ENCODE measurements at regions not wholly inside any gene's neighbourhood (a gene's known extent, or its start where the extent isn't known, plus 50 kb on each side); places are given as distances from the start of the nearest gene placed in this dataset.

GRCh38 chr2:175737722-175738361 is 264.2 kb downstream of the LNPK start:
- no peak overlapping the region for H3K27ac ChIP-seq (ENCODE audit: insufficient read depth, low read depth, low read length)
- intact Hi-C loops (cut with micrococcal nuclease) (no loop called here), dilution Hi-C loops (cut with MboI; ENCODE audit: extremely low pct_ligation_motif_present, low sequenced_read_pairs) (no loop called here)
- no peaks in the 10 kb centered on the region for H3K27me3 ChIP-seq (ENCODE audit: control insufficient read depth in 2 of 2, insufficient read depth in 2 of 2, low read length in 2 of 2)
- no peak overlapping the region for H2AFZ ChIP-seq (ENCODE audit: low read depth, low read length)
- ChIA-PET POLR2A (no interaction called here), CTCF (no interaction called here)
- H3K4me1 ChIP-seq (ENCODE audit: control insufficient read depth, extremely low read depth, insufficient read depth, low read length): no peaks in the 10 kb centered on the region
- H3K9ac ChIP-seq (replicated peaks; ENCODE audit: extremely low read depth, insufficient read depth, low read length): no peak overlapping the region
- H3K9me3 ChIP-seq (replicated peaks; ENCODE audit: control insufficient read depth, insufficient read depth, low read length): no peaks in the 10 kb centered on the region
- TF ChIP-seq POLR2AphosphoS5 (IDR thresholded peaks at IDR 0.05; ENCODE audit: insufficient read depth, low read depth, low read length): no peak
- no peak for TF ChIP-seq EZH2 (IDR thresholded peaks at IDR 0.05; ENCODE audit: borderline replicate concordance, low read depth, low read length, severe bottlenecking)
- no peak for TF ChIP-seq MAX (IDR thresholded peaks at IDR 0.05; ENCODE audit: insufficient read depth, insufficient read length)
- no peak for TF ChIP-seq FOS (IDR thresholded peaks at IDR 0.05; ENCODE audit: borderline replicate concordance, insufficient read depth, low read length)
- no peak for TF ChIP-seq JUN (IDR thresholded peaks at IDR 0.05; ENCODE audit: borderline replicate concordance, insufficient read depth, insufficient read length, low read depth)
- TF ChIP-seq MYC (IDR thresholded peaks at IDR 0.05; ENCODE audit: low read depth, low read length): no peak
- TF ChIP-seq, protein P1, sequence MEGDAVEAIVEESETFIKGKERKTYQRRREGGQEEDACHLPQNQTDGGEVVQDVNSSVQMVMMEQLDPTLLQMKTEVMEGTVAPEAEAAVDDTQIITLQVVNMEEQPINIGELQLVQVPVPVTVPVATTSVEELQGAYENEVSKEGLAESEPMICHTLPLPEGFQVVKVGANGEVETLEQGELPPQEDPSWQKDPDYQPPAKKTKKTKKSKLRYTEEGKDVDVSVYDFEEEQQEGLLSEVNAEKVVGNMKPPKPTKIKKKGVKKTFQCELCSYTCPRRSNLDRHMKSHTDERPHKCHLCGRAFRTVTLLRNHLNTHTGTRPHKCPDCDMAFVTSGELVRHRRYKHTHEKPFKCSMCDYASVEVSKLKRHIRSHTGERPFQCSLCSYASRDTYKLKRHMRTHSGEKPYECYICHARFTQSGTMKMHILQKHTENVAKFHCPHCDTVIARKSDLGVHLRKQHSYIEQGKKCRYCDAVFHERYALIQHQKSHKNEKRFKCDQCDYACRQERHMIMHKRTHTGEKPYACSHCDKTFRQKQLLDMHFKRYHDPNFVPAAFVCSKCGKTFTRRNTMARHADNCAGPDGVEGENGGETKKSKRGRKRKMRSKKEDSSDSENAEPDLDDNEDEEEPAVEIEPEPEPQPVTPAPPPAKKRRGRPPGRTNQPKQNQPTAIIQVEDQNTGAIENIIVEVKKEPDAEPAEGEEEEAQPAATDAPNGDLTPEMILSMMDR (IDR thresholded peaks at IDR 0.05; ENCODE audit: extremely low read depth in 1 of 2, insufficient read depth in 1 of 2, low read depth in 1 of 2, low read length in 2 of 2): no peak
- TF ChIP-seq GATA2 (IDR thresholded peaks at IDR 0.05; ENCODE audit: insufficient read depth, insufficient read length, low read depth, low read length): no peak
- no peak for TF ChIP-seq POLR2A (IDR thresholded peaks at IDR 0.05; ENCODE audit: low read depth, low read length)
- no peaks in the 10 kb centered on the region for H3K36me3 ChIP-seq (ENCODE audit: control insufficient read depth in 2 of 2, extremely low read depth in 1 of 2, insufficient read depth in 2 of 2, low read length in 2 of 2)
- H3K79me2 ChIP-seq (ENCODE audit: control insufficient read depth, insufficient read depth, low read length): no peaks in the 10 kb centered on the region
- FAIRE-seq (no peak), DNase-seq (ENCODE audit: low read depth, low spot score) (no peak)
- no peak overlapping the region for H3K4me2 ChIP-seq (ENCODE audit: insufficient read depth, low read length)
- H3K9me1 ChIP-seq (replicated peaks; ENCODE audit: control insufficient read depth, extremely low read depth, insufficient read depth, low read length): no peaks in the 10 kb centered on the region
- BruUV-seq (replicated peaks): no TSS peak
- H3K4me3 ChIP-seq (replicated peaks in 1 of 3; ENCODE audit: insufficient read depth in 1 of 3, low read depth in 1 of 3, low read length in 3 of 3): no peak overlapping the region
- no peaks in the 10 kb centered on the region for H4K20me1 ChIP-seq (replicated peaks; ENCODE audit: control insufficient read depth, extremely low read depth, insufficient read depth, low read length)

Measured in endothelial cell of umbilical vein (primary cell).